GM19395 (cell line): ENCODE measurements at regions not wholly inside any gene's neighbourhood (a gene's known extent, or its start where the extent isn't known, plus 50 kb on each side); places are given as distances from the start of the nearest gene placed in this dataset.
"Not testable (repeated sequence)": the region's sequence is repeated elsewhere in the genome, so short reads cannot be mapped to it uniquely, and the experiment has no call there.

Experiments used
- ATAC-seq: cut with Tn5 transposase; IDR thresholded peaks from one replicate; pipeline ENCODE4 v1.9.1; 2021; ENCODE audit warnings: mild to moderate bottlenecking, moderate library complexity; ENCODE audit not compliant: unreplicated experiment

- no peak for ATAC-seq
These were observed 1877.2 kb downstream of the PCDH7 start for GRCh38 chr4:32597354-32597753.

- no peak for ATAC-seq
These were observed 1881.7 kb downstream of the PCDH7 start for GRCh38 chr4:32601848-32602247.

GRCh38 chr4:32607978-32608377 lies 1887.8 kb downstream of the PCDH7 start:
- no peak for ATAC-seq

- ATAC-seq, result no peak
These were observed 1904.9 kb downstream of the PCDH7 start for GRCh38 chr4:32624943-32625603.

- no peak for ATAC-seq
These were observed 1905.6 kb downstream of the PCDH7 start for GRCh38 chr4:32625687-32626337.

GRCh38 chr4:32631831-32632230 lies 1911.7 kb downstream of the PCDH7 start:
- ATAC-seq, result no peak

GRCh38 chr4:32633421-32633820 lies 1913.3 kb downstream of the PCDH7 start:
- no peak for ATAC-seq

GRCh38 chr4:32645653-32646052 lies 1925.5 kb downstream of the PCDH7 start:
- ATAC-seq, result no peak

- ATAC-seq, result no peak
These were observed 1937.8 kb downstream of the PCDH7 start for GRCh38 chr4:32658019-32658418.

GRCh38 chr4:32661229-32661628 lies 1941.1 kb downstream of the PCDH7 start:
- ATAC-seq, result no peak

GRCh38 chr4:32662803-32663202 lies 1942.6 kb downstream of the PCDH7 start:
- no peak for ATAC-seq

GRCh38 chr4:32672359-32672758 lies 1952.2 kb downstream of the PCDH7 start:
- no peak for ATAC-seq

GRCh38 chr4:32680946-32681345 lies 1960.8 kb downstream of the PCDH7 start:
- ATAC-seq, result no peak

GRCh38 chr4:32684160-32684559 lies 1964.0 kb downstream of the PCDH7 start:
- ATAC-seq, result no peak

- no peak for ATAC-seq
These were observed 1966.0 kb downstream of the PCDH7 start for GRCh38 chr4:32686123-32686522.

GRCh38 chr4:32689518-32689917 lies 1969.3 kb downstream of the PCDH7 start:
- ATAC-seq, result no peak

GRCh38 chr4:32697281-32697814 lies 1977.2 kb downstream of the PCDH7 start:
- ATAC-seq, result no peak

GRCh38 chr4:32700838-32701237 lies 1980.7 kb downstream of the PCDH7 start:
- ATAC-seq, result no peak

GRCh38 chr4:32706893-32707292 lies 1986.7 kb downstream of the PCDH7 start:
- no peak for ATAC-seq

- ATAC-seq, result not testable (repeated sequence)
These were observed 1996.0 kb downstream of the PCDH7 start for GRCh38 chr4:32716090-32716620.

- no peak for ATAC-seq
These were observed 2015.9 kb downstream of the PCDH7 start for GRCh38 chr4:32735856-32736590.
